Coronary artery (tissue), 2 donors: ENCODE measurements at regions not wholly inside any gene's neighbourhood (a gene's known extent, or its start where the extent isn't known, plus 50 kb on each side); places are given as distances from the start of the nearest gene placed in this dataset.

ENCODE experiments used
- DNase-seq: peaks from one replicate; pipeline ENCODE4 v3.0.0-alpha.2; 2017; ENCODE audit warnings: low spot score
- H3K27ac ChIP-seq, 2 donors: fragments of 200-600 bp; sonication (generic); one replicate each; pipeline ENCODE4 v1.5.1; 2016 to 2019
- H3K4me3 ChIP-seq: fragments of 200-600 bp; sonication (generic); 2 replicates; pipeline ENCODE4 v1.5.1; 2016; ENCODE audit warnings: mild to moderate bottlenecking, moderate library complexity
- CTCF ChIP-seq: fragments of 200-600 bp; sonication (generic); IDR thresholded peaks from one replicate; pipeline ENCODE4 v1.5.1; 2019; ENCODE audit warnings: antibody characterized with exemption

GRCh38 chr2:184472481-184472880 is 125.8 kb upstream of the ZNF804A start:
- no peak overlapping the region for H3K4me3 ChIP-seq
- no peak for DNase-seq
- no peak for TF ChIP-seq CTCF
- no peak overlapping the region for H3K27ac ChIP-seq

GRCh38 chr2:184481865-184482264 is 116.5 kb upstream of the ZNF804A start:
- H3K27ac ChIP-seq, result no peak overlapping the region
- no peak for DNase-seq
- H3K4me3 ChIP-seq, result no peak overlapping the region
- TF ChIP-seq CTCF, result no peak

GRCh38 chr2:184498936-184499335 is 99.4 kb upstream of the ZNF804A start:
- no peak for TF ChIP-seq CTCF
- Histone ChIP-seq H3K4me3 (no peak overlapping the region), H3K27ac (no peak overlapping the region)
- no peak for DNase-seq

GRCh38 chr2:184504252-184504651 is 94.1 kb upstream of the ZNF804A start:
- no peak for TF ChIP-seq CTCF

GRCh38 chr2:184507254-184507653 is 91.1 kb upstream of the ZNF804A start:
- Histone ChIP-seq H3K4me3 (no peak overlapping the region), H3K27ac (no peak overlapping the region)
- no peak for TF ChIP-seq CTCF
- no peak for DNase-seq

More at GRCh38 chr2:184504252-184504651, 94.1 kb upstream of the ZNF804A start:
- no peak for DNase-seq
- no peak overlapping the region for H3K4me3 ChIP-seq
- no peak overlapping the region for H3K27ac ChIP-seq

- TF ChIP-seq CTCF, result no peak
- no peak overlapping the region for H3K4me3 ChIP-seq
- no peak overlapping the region for H3K27ac ChIP-seq
- DNase-seq, result no peak
These were observed 80.9 kb upstream of the ZNF804A start for GRCh38 chr2:184517402-184517801.

- no peak for DNase-seq
- TF ChIP-seq CTCF, result no peak
- Histone ChIP-seq H3K4me3 (no peak overlapping the region), H3K27ac (no peak overlapping the region)
These were observed 77.9 kb upstream of the ZNF804A start for GRCh38 chr2:184520441-184520840.
